Neural crest cell (in vitro differentiated cells): ENCODE measurements at regions not wholly inside any gene's neighbourhood (a gene's known extent, or its start where the extent isn't known, plus 50 kb on each side); places are given as distances from the start of the nearest gene placed in this dataset.

Experiments
- DNase-seq: peaks from one replicate; pipeline ENCODE4 v3.0.0; 2021; ENCODE audit warnings: low read depth, mixed read lengths, low spot score
- H3K27ac Mint-ChIP-seq: one replicate; pipeline ENCODE4 v1.8.0; 2021; ENCODE audit warnings: mild to moderate bottlenecking, mixed read lengths; ENCODE audit not compliant: unreplicated experiment
- H3K27me3 Mint-ChIP-seq: 2 replicates; pipeline ENCODE4 v1.8.0; 2021; ENCODE audit warnings: low read depth, mild to moderate bottlenecking, mixed read lengths
- H3K36me3 Mint-ChIP-seq: 2 replicates; pipeline ENCODE4 v1.8.0; 2021; ENCODE audit warnings: low read depth, mild to moderate bottlenecking, mixed read lengths
- H3K4me1 Mint-ChIP-seq: 2 replicates; pipeline ENCODE4 v1.8.0; 2021; ENCODE audit warnings: mixed read lengths
- H3K4me3 Mint-ChIP-seq: one replicate; pipeline ENCODE4 v1.8.0; 2021; ENCODE audit warnings: mild to moderate bottlenecking, mixed read lengths
- H3K9me3 Mint-ChIP-seq: 2 replicates; pipeline ENCODE4 v1.8.0; 2021; ENCODE audit warnings: mixed read lengths
- CTCF ChIP-seq: fragments of 200-600 bp; sonication (generic); conservative IDR thresholded peaks from 2 replicates; pipeline ENCODE4 v1.5.0; 2021; ENCODE audit warnings: antibody characterized with exemption, mild to moderate bottlenecking

DNA sequence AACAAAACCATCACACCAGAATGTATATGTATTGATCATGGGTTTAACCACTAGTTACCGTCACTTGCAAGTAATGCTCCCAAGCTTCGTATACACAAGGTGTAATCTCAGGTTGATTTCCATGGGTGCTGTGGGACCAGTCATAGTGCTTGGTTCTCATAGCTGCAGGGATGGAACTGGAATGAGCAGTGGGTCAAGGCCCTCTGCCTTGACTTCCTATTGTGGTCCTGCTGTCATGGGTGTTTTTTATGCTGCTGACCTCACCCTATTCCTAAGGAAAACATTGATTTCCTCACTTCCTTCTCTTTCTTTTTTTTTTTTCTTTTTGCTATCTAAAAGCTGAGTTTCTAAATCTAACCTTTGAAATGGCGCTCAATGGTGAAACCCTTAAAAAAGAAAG lies 325.6 kb upstream of the RASGRP1 start:
- no peak for TF ChIP-seq CTCF
- peaks cover 8% of the 10 kb centered on the region for H3K9me3 Mint-ChIP-seq
- H3K4me1 Mint-ChIP-seq = peaks cover 7% of the 10 kb centered on the region

GRCh38 chr15:38893925-38894242 lies 329.3 kb upstream of the RASGRP1 start:
- no peaks in the 10 kb centered on the region for H3K36me3 Mint-ChIP-seq
- no peak overlapping the region for H3K4me3 Mint-ChIP-seq
- H3K4me1 Mint-ChIP-seq = no peaks in the 10 kb centered on the region
- H3K27me3 Mint-ChIP-seq = no peaks in the 10 kb centered on the region
- H3K27ac Mint-ChIP-seq = no peak overlapping the region
- TF ChIP-seq CTCF = no peak
- no peak for DNase-seq
- peaks cover 8% of the 10 kb centered on the region for H3K9me3 Mint-ChIP-seq

More for the DNA sequence above, 325.6 kb upstream of the RASGRP1 start:
- Mint-ChIP-seq H3K27me3 (no peaks in the 10 kb centered on the region), H3K27ac (no peak overlapping the region), H3K4me3 (no peak overlapping the region), H3K36me3 (no peaks in the 10 kb centered on the region)
- no peak for DNase-seq

DNA sequence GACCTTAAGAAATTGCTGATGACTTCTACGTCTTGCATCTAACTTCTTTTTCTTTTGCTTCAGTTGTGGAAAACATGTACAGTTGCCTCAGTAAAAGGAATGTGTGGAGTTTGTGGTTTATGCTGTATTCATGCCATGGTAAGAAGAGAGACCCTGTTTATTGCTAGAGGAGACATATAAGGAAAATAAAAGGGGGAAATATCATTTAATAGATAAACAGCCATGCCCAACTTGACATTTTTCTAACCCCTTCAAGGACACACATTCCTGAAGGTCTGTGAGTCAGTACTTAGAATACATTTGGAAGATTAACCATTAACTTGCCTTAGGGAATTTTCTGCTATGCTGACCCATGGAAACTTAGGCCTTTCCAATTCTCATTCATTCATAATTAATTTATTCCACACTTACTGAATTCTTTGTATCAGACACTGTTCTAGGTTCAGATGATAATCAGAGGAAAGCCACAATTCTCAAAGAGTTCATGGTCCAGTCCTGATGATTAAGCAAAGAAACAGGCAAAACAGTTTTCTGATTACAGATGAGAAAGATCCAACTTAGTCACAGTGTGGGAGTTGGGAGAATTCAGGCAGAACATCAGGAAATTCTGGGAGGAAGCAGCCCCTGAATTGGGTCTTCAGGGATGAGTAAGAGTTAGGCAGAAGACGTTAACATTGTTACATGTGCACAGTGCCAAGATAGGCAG lies 329.8 kb upstream of the RASGRP1 start:
- H3K4me1 Mint-ChIP-seq = no peaks in the 10 kb centered on the region
- peaks cover 8% of the 10 kb centered on the region for H3K9me3 Mint-ChIP-seq
- no peak for TF ChIP-seq CTCF
- no peak for DNase-seq
- no peaks in the 10 kb centered on the region for H3K27me3 Mint-ChIP-seq
- H3K4me3 Mint-ChIP-seq = no peak overlapping the region
- no peaks in the 10 kb centered on the region for H3K36me3 Mint-ChIP-seq
- H3K27ac Mint-ChIP-seq = no peak overlapping the region

- Mint-ChIP-seq H3K4me3 (no peak overlapping the region), H3K27ac (no peak overlapping the region), H3K4me1 (no peaks in the 10 kb centered on the region), H3K27me3 (no peaks in the 10 kb centered on the region), H3K9me3 (peaks cover 8% of the 10 kb centered on the region), H3K36me3 (no peaks in the 10 kb centered on the region)
- no peak for TF ChIP-seq CTCF
- no peak for DNase-seq
These were observed 331.0 kb upstream of the RASGRP1 start for GRCh38 chr15:38895326-38896255.

DNA sequence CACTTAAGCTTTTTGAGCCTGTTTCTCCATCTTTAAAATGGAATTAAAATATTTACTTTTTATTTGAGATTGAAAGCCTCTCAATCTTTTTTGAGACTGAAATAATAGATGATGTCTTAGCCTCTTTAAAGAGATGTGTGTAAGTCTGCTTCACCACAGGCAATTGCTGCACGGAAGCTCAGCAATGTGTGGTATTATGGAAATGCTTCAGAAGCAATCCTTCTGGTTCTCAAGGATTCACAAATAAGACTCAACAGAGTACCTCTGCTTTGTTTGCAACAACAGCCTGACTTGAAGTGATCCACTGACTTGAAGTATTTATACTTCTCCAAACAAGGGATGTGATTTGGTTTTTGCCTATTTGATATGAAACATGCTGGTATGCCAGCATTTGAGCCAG lies 332.0 kb upstream of the RASGRP1 start:
- Mint-ChIP-seq H3K4me1 (no peaks in the 10 kb centered on the region), H3K4me3 (no peak overlapping the region), H3K27me3 (no peaks in the 10 kb centered on the region), H3K9me3 (peaks cover 5% of the 10 kb centered on the region), H3K27ac (no peak overlapping the region), H3K36me3 (no peaks in the 10 kb centered on the region)
- no peak for DNase-seq
- no peak for TF ChIP-seq CTCF
